ENCODE measurements at regions not wholly inside any gene's neighbourhood (a gene's known extent, or its start where the extent isn't known, plus 50 kb on each side); places are given as distances from the start of the nearest gene placed in this dataset.
A peak's percentile ranks its signal among the peaks of the same experiment; 100 is the strongest.

- no peak for TF ChIP-seq CTCF (conservative IDR thresholded peaks at IDR 0.05; ENCODE audit: low read length)
- H3K4me3 ChIP-seq (ENCODE audit: low read length) = no peak overlapping the region
- DNase-seq (ENCODE audit: low read depth) = no peak
These were observed 235.9 kb upstream of the TYRP1 start for GRCh38 chr9:12457237-12457636.

GRCh38 chr9:12461763-12462460 lies 231.3 kb upstream of the TYRP1 start:
- H3K4me3 ChIP-seq (ENCODE audit: low read length) = no peak overlapping the region
- no peak for TF ChIP-seq CTCF (conservative IDR thresholded peaks at IDR 0.05; ENCODE audit: low read length)
- no peak for DNase-seq (ENCODE audit: low read depth)

GRCh38 chr9:12462861-12463260 lies 230.3 kb upstream of the TYRP1 start:
- no peak overlapping the region for H3K4me3 ChIP-seq (ENCODE audit: low read length)
- no peak for TF ChIP-seq CTCF (conservative IDR thresholded peaks at IDR 0.05; ENCODE audit: low read length)
- DNase-seq (ENCODE audit: low read depth) = no peak

GRCh38 chr9:12463641-12464040 lies 229.5 kb upstream of the TYRP1 start:
- no peak overlapping the region for H3K4me3 ChIP-seq (ENCODE audit: low read length)
- TF ChIP-seq CTCF (conservative IDR thresholded peaks at IDR 0.05; ENCODE audit: low read length) = no peak
- no peak for DNase-seq (ENCODE audit: low read depth)

GRCh38 chr9:12464400-12464799 lies 228.8 kb upstream of the TYRP1 start:
- DNase-seq (ENCODE audit: low read depth) = no peak
- no peak for TF ChIP-seq CTCF (conservative IDR thresholded peaks at IDR 0.05; ENCODE audit: low read length)
- H3K4me3 ChIP-seq (ENCODE audit: low read length) = no peak overlapping the region

GRCh38 chr9:12464910-12465512 lies 228.2 kb upstream of the TYRP1 start:
- peak; percentile 9 for DNase-seq (ENCODE audit: low read depth)
- H3K4me3 ChIP-seq (ENCODE audit: low read length) = no peak overlapping the region
- peak; percentile 60 for TF ChIP-seq CTCF (conservative IDR thresholded peaks at IDR 0.05; ENCODE audit: low read length)

GRCh38 chr9:12469084-12469483 lies 224.1 kb upstream of the TYRP1 start:
- H3K4me3 ChIP-seq (ENCODE audit: low read length) = no peak overlapping the region
- TF ChIP-seq CTCF (conservative IDR thresholded peaks at IDR 0.05; ENCODE audit: low read length) = no peak

More at GRCh38 chr9:12469084-12469483, 224.1 kb upstream of the TYRP1 start:
- DNase-seq (ENCODE audit: low read depth) = no peak
